Endothelial cell of umbilical vein (primary cell): ENCODE measurements at regions not wholly inside any gene's neighbourhood (a gene's known extent, or its start where the extent isn't known, plus 50 kb on each side); places are given as distances from the start of the nearest gene placed in this dataset.

Source experiments
- BruUV-seq: library from RNA; stranded (reverse); fragments of 400-500 nt; replicated peaks from 2 replicates; lab custom pipeline; 2021; lab: Mats Ljungman, UMichigan
- CTCF ChIA-PET: fragments of 300-600, 350-600 bp; sonication (Branson Sonifier 250); formaldehyde crosslinking; loops from one replicate; lab custom pipeline; 2021; ENCODE audit warnings: antibody characterized with exemption, inconsistent platforms; lab: Charles Lee
- POLR2A ChIA-PET: fragments of 300-600, 350-600 bp; sonication (Branson Sonifier 250); formaldehyde crosslinking; loops from one replicate; lab custom pipeline; 2021; ENCODE audit warnings: antibody characterized with exemption, inconsistent platforms; lab: Charles Lee
- DNase-seq: peaks from one replicate; pipeline ENCODE4 v3.0.0-alpha.2; 2011; ENCODE audit warnings: low read depth, low spot score
- FAIRE-seq: peaks from 2 replicates; lab custom pipeline; 2011; peaks lifted over from hg19 to GRCh38; lab: Jason Lieb, UNC
- H2AFZ ChIP-seq: 2 replicates; pipeline ENCODE4 v1.6.0; 2012; ENCODE audit warnings: low read depth, low read length, control low read depth, inconsistent platforms
- H3K27ac ChIP-seq: 2 replicates; pipeline ENCODE4 v1.5.1; 2011; ENCODE audit warnings: low read depth, mild to moderate bottlenecking, control low read depth, low read length, moderate library complexity; ENCODE audit not compliant: insufficient read depth
- H3K27me3 ChIP-seq, 2 experiments: 2 replicates each; pipeline versions ENCODE4 v1.6.0 to v1.6.1; 2011; ENCODE audit warnings: low read length in 2 of 2, mixed read lengths in 1 of 2; ENCODE audit not compliant: control insufficient read depth in 2 of 2, insufficient read depth in 2 of 2
- H3K36me3 ChIP-seq, 2 experiments: 2 replicates in 1 of 2; 3 replicates in 1 of 2; pipeline ENCODE4 v1.5.1; 2011; ENCODE audit warnings: low read length in 2 of 2, mild to moderate bottlenecking in 1 of 2, moderate library complexity in 1 of 2; ENCODE audit not compliant: control insufficient read depth in 2 of 2, insufficient read depth in 2 of 2; ENCODE audit errors: extremely low read depth in 1 of 2
- H3K4me1 ChIP-seq: 3 replicates; pipeline ENCODE4 v1.5.1; 2011; ENCODE audit warnings: mild to moderate bottlenecking, low read length; ENCODE audit not compliant: control insufficient read depth, insufficient read depth; ENCODE audit errors: extremely low read depth
- H3K4me2 ChIP-seq: 2 replicates; pipeline ENCODE4 v1.6.1; 2011; ENCODE audit warnings: low read length, control low read depth, mixed read lengths; ENCODE audit not compliant: insufficient read depth
- H3K4me3 ChIP-seq, 3 experiments: fragments of 200-600 bp in 1 of 3; sonication (generic), shearing (Covaris generic) in 1 of 3; replicated peaks in 1 of 3; 2 replicates each; pipeline ENCODE4 v1.5.1; 2011 to 2016; ENCODE audit warnings: control low read depth in 3 of 3, low read length in 3 of 3, mild to moderate bottlenecking in 2 of 3, inconsistent platforms in 1 of 3, low read depth in 1 of 3, moderate library complexity in 1 of 3; ENCODE audit not compliant: insufficient read depth in 1 of 3
- H3K79me2 ChIP-seq: 2 replicates; pipeline ENCODE4 v1.6.0; 2012; ENCODE audit warnings: low read length, inconsistent platforms; ENCODE audit not compliant: control insufficient read depth, insufficient read depth
- H3K9ac ChIP-seq: replicated peaks from 2 replicates; pipeline ENCODE3; 2011; ENCODE audit warnings: low read length, control low read depth; ENCODE audit not compliant: insufficient read depth; ENCODE audit errors: extremely low read depth
- H3K9me1 ChIP-seq: replicated peaks from 3 replicates; pipeline ENCODE4 v1.6.0; 2011; ENCODE audit warnings: mild to moderate bottlenecking, low read length; ENCODE audit not compliant: control insufficient read depth, insufficient read depth; ENCODE audit errors: extremely low read depth
- H3K9me3 ChIP-seq: replicated peaks from 2 replicates; pipeline ENCODE4 v1.5.1; 2012; ENCODE audit warnings: low read length, inconsistent platforms; ENCODE audit not compliant: control insufficient read depth, insufficient read depth
- H4K20me1 ChIP-seq: replicated peaks from 2 replicates; pipeline ENCODE3; 2011; ENCODE audit warnings: mild to moderate bottlenecking, low read length; ENCODE audit not compliant: control insufficient read depth, insufficient read depth; ENCODE audit errors: extremely low read depth
- EZH2 ChIP-seq: IDR thresholded peaks from 2 replicates; pipeline ENCODE4 v1.6.1; 2012; ENCODE audit warnings: borderline replicate concordance, low read depth, mild to moderate bottlenecking, moderate library complexity, low read length, inconsistent platforms; ENCODE audit not compliant: severe bottlenecking
- FOS ChIP-seq: IDR thresholded peaks from 2 replicates; pipeline ENCODE4 v1.6.1; 2011; ENCODE audit warnings: mild to moderate bottlenecking, low read length, moderate library complexity, borderline replicate concordance; ENCODE audit not compliant: insufficient read depth
- GATA2 ChIP-seq: IDR thresholded peaks from 2 replicates; pipeline ENCODE4 v1.7.0; 2011; ENCODE audit warnings: low read depth, mild to moderate bottlenecking, moderate library complexity, mixed read lengths, low read length; ENCODE audit not compliant: insufficient read length, insufficient read depth
- JUN ChIP-seq: IDR thresholded peaks from 2 replicates; pipeline ENCODE4 v1.6.1; 2011; ENCODE audit warnings: borderline replicate concordance, low read depth; ENCODE audit not compliant: insufficient read length, insufficient read depth
- MAX ChIP-seq: IDR thresholded peaks from 2 replicates; pipeline ENCODE4 v1.6.1; 2011; ENCODE audit not compliant: insufficient read depth, insufficient read length
- MYC ChIP-seq: IDR thresholded peaks from one replicate; pipeline ENCODE4 v1.6.1; 2011; ENCODE audit warnings: mild to moderate bottlenecking, low read depth, low read length
- POLR2A ChIP-seq: IDR thresholded peaks from 2 replicates; pipeline ENCODE4 v1.6.1; 2012; ENCODE audit warnings: low read depth, mild to moderate bottlenecking, control low read depth, low read length
- dilution Hi-C: fragments of 300-500 bp; cut with MboI; formaldehyde crosslinking; loops from one replicate; pipeline ENCODE4 v1.15.0; 2019; ENCODE audit warnings: low sequenced_read_pairs; ENCODE audit not compliant: extremely low pct_ligation_motif_present
- intact Hi-C: fragments of 100-400 bp; cut with micrococcal nuclease; formaldehyde crosslinking; loops from one replicate; pipeline ENCODE4 v1.10.0; 2022

- H3K36me3 ChIP-seq: no peaks in the 10 kb centered on the region
- no peak overlapping the region for H2AFZ ChIP-seq
- H4K20me1 ChIP-seq: no peaks in the 10 kb centered on the region
- H3K4me2 ChIP-seq: no peak overlapping the region
- no peaks in the 10 kb centered on the region for H3K79me2 ChIP-seq
- no peaks in the 10 kb centered on the region for H3K4me1 ChIP-seq
- CTCF ChIA-PET: interaction anchor here (1.4 kb wide), 1 partner anchor 13 kb away, joined by 3 read pairs; no protein-coding TSS in a partner anchor
- H3K9me1 ChIP-seq: no peaks in the 10 kb centered on the region
- no peaks in the 10 kb centered on the region for H3K27me3 ChIP-seq
- TF ChIP-seq MAX (no peak), MYC (no peak), POLR2A (no peak), FOS (peak; percentile 14), JUN (no peak), GATA2 (no peak), EZH2 (no peak)
- intact Hi-C loops: no loop called here
- no peaks in the 10 kb centered on the region for H3K9me3 ChIP-seq
- DNase-seq: no peak
- no peak overlapping the region for H3K9ac ChIP-seq
- no peak overlapping the region for H3K27ac ChIP-seq
- BruUV-seq: no TSS peak
- no peak for FAIRE-seq
- dilution Hi-C loops: no loop called here
- POLR2A ChIA-PET: no interaction called here
- no peak overlapping the region for H3K4me3 ChIP-seq
Measured at GRCh38 chr14:31992011-31992447, 85.1 kb upstream of the ARHGAP5 start.

- H3K27me3 ChIP-seq: no peaks in the 10 kb centered on the region
- H3K4me2 ChIP-seq: no peak overlapping the region
- TF ChIP-seq GATA2 (peak; percentile 73), FOS (peak; percentile 58), MAX (no peak)
- H2AFZ ChIP-seq: no peak overlapping the region
- FAIRE-seq (no peak), DNase-seq (no peak)
- H3K9me3 ChIP-seq: no peaks in the 10 kb centered on the region
- H3K4me1 ChIP-seq: no peaks in the 10 kb centered on the region
- H3K79me2 ChIP-seq: no peaks in the 10 kb centered on the region
- H3K9me1 ChIP-seq: no peaks in the 10 kb centered on the region
- dilution Hi-C loops (no loop called here), intact Hi-C loops (no loop called here)
- CTCF ChIA-PET: no interaction called here
- POLR2A ChIA-PET: no interaction called here
- BruUV-seq: no TSS peak
- H4K20me1 ChIP-seq: no peaks in the 10 kb centered on the region
- no peak overlapping the region for H3K9ac ChIP-seq
- no peak overlapping the region for H3K27ac ChIP-seq
- H3K4me3 ChIP-seq: no peak overlapping the region
- no peaks in the 10 kb centered on the region for H3K36me3 ChIP-seq
Measured at GRCh38 chr14:31993521-31993951, 83.6 kb upstream of the ARHGAP5 start.
